Osteocyte (in vitro differentiated cells): ENCODE measurements at regions not wholly inside any gene's neighbourhood (a gene's known extent, or its start where the extent isn't known, plus 50 kb on each side); places are given as distances from the start of the nearest gene placed in this dataset.

Experiments used
- DNase-seq: peaks from one replicate; pipeline ENCODE4 v3.0.0; 2021; ENCODE audit warnings: mixed read lengths; ENCODE audit not compliant: unreplicated experiment; ENCODE audit errors: extremely low spot score
- H3K27ac Mint-ChIP-seq: one replicate; pipeline ENCODE4 v1.8.0; 2021; ENCODE audit warnings: mild to moderate bottlenecking, mixed read lengths; ENCODE audit not compliant: unreplicated experiment
- H3K27me3 Mint-ChIP-seq: one replicate; pipeline ENCODE4 v1.8.0; 2021; ENCODE audit warnings: mixed read lengths; ENCODE audit not compliant: unreplicated experiment
- H3K36me3 Mint-ChIP-seq: one replicate; pipeline ENCODE4 v1.8.0; 2021; ENCODE audit warnings: mixed read lengths; ENCODE audit not compliant: unreplicated experiment
- H3K4me1 Mint-ChIP-seq: one replicate; pipeline ENCODE4 v1.8.0; 2021; ENCODE audit warnings: mixed read lengths; ENCODE audit not compliant: unreplicated experiment
- H3K4me3 Mint-ChIP-seq: one replicate; pipeline ENCODE4 v1.8.0; 2021; ENCODE audit warnings: mild to moderate bottlenecking, moderate library complexity, mixed read lengths; ENCODE audit not compliant: unreplicated experiment
- H3K9me3 Mint-ChIP-seq: one replicate; pipeline ENCODE4 v1.8.0; 2021; ENCODE audit warnings: mixed read lengths; ENCODE audit not compliant: unreplicated experiment
- CTCF ChIP-seq: fragments of 200-600 bp; sonication (generic); IDR thresholded peaks from 2 replicates; pipeline ENCODE4 v1.5.0; 2021; ENCODE audit warnings: antibody characterized with exemption, mild to moderate bottlenecking, moderate library complexity

- no peak for DNase-seq
- Mint-ChIP-seq H3K36me3 (no peaks in the 10 kb centered on the region), H3K4me3 (no peak overlapping the region), H3K9me3 (no peaks in the 10 kb centered on the region), H3K27ac (no peak overlapping the region), H3K27me3 (no peaks in the 10 kb centered on the region), H3K4me1 (peaks cover 22% of the 10 kb centered on the region)
- no peak for TF ChIP-seq CTCF
Observed at GRCh38 chr3:197435426-197435825, 120.3 kb downstream of the BDH1 start.

- Mint-ChIP-seq H3K4me1 (peaks cover 24% of the 10 kb centered on the region), H3K4me3 (no peak overlapping the region), H3K36me3 (no peaks in the 10 kb centered on the region), H3K27ac (no peak overlapping the region), H3K9me3 (no peaks in the 10 kb centered on the region), H3K27me3 (no peaks in the 10 kb centered on the region)
- DNase-seq = no peak
- no peak for TF ChIP-seq CTCF
Observed at GRCh38 chr3:197434830-197435229, 120.9 kb downstream of the BDH1 start.

DNA sequence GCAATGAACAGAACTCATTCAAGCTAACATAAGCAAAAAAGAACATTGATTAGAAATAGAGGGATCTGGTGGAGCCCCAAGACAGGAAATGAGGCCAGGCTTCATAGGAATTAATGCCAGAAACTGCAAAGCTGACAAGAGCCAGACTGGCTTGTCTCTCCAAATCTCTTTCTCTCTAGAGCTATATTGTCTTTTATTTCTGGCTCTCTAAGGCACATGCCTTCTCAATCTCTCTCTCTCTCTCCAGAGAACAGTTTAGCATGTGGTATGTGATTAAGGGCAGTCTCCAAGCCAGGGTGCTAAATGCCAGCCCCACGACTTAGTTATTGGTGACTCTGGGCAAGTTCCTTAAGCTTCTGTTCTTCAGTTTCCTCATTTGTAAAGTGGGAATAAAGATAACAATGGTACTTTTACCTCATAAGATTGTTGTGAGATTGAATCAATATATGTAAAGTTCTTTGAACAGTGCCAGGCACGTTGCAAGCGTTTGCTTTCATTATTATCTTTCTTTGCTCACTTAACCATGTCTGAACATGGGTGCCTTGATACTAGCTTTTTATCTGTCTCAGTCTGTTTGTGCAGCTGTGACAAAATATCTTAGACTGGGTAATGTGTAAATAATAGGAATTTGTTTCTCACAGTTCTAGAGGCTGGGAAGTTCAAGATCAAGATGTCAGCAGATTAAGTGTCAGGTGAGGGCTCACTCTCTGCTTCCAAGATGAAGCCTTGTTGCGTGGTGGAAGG is 123.2 kb downstream of the BDH1 start:
- Mint-ChIP-seq H3K9me3 (no peaks in the 10 kb centered on the region), H3K4me1 (peaks cover 42% of the 10 kb centered on the region), H3K27me3 (no peaks in the 10 kb centered on the region), H3K4me3 (no peak overlapping the region), H3K36me3 (no peaks in the 10 kb centered on the region), H3K27ac (peak overlapping the region; percentile 33)
- no peak for DNase-seq
- TF ChIP-seq CTCF = no peak

DNA sequence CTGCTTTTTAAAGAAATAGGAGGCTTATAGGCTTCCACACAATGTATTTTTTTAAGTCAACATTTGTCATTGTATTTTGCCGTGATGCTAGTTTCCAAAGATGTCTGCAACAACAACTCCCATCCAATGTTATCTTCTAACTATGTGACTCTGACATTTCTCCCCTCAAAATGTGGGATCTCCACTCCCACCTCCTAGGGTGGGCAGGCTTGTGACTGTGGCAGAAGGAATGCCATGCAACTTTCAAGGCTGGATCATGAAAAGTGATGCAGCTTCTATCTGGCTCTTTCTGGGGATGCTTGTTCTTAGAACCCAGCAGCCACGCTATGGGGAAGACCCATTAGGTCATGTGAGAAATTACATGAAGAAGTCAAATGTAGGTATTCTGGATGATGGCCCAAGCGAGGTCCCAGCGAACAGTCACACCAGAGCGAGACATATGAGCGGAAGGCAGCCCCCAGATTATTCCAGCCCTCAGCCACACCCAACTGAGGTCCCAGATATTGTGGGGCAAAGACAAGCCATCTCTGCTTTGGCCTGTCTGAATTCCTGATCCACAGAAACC is 124.3 kb downstream of the BDH1 start:
- Mint-ChIP-seq H3K4me3 (no peak overlapping the region), H3K9me3 (no peaks in the 10 kb centered on the region), H3K36me3 (no peaks in the 10 kb centered on the region), H3K27me3 (no peaks in the 10 kb centered on the region), H3K4me1 (peaks cover 50% of the 10 kb centered on the region), H3K27ac (peak overlapping the region; percentile 78)
- TF ChIP-seq CTCF = no peak
- no peak for DNase-seq

GRCh38 chr3:197430934-197431333 is 124.8 kb downstream of the BDH1 start:
- no peaks in the 10 kb centered on the region for H3K27me3 Mint-ChIP-seq
- H3K4me1 Mint-ChIP-seq = peaks cover 55% of the 10 kb centered on the region
- no peaks in the 10 kb centered on the region for H3K36me3 Mint-ChIP-seq
- peak overlapping the region; percentile 78 for H3K27ac Mint-ChIP-seq
- H3K4me3 Mint-ChIP-seq = no peak overlapping the region
- no peaks in the 10 kb centered on the region for H3K9me3 Mint-ChIP-seq
- no peak for TF ChIP-seq CTCF
- DNase-seq = no peak
